K562 (cell line): ENCODE measurements at regions not wholly inside any gene's neighbourhood (a gene's known extent, or its start where the extent isn't known, plus 50 kb on each side); places are given as distances from the start of the nearest gene placed in this dataset.

ENCODE experiments used
- ATAC-seq: fragments of 200-7000 bp; cut with Tn5 transposase; 3 replicates; pipeline ENCODE4 v1.9.1; 2020; ENCODE audit warnings: moderate library complexity
- BruUV-seq: library from RNA; stranded (reverse); fragments of 400-500 nt; replicated peaks from 2 replicates; lab custom pipeline; 2021; lab: Mats Ljungman, UMichigan
- CTCF ChIA-PET: fragments of 300-600 bp; formaldehyde crosslinking; extraction: SDS; loops from one replicate; lab custom pipeline; 2021; ENCODE audit warnings: low intra/inter-chr PET ratio; lab: Yijun Ruan, JAX
- POLR2A ChIA-PET: fragments of 300-600, 350-650 bp; sonication (Branson Sonifier 250); formaldehyde crosslinking; extraction: SDS; loops from one replicate; lab custom pipeline; 2021; ENCODE audit warnings: antibody characterized with exemption, inconsistent platforms; lab: Yijun Ruan, JAX
- DNase-seq, 4 experiments: peaks; one replicate each; pipeline versions ENCODE4 v3.0.0 to v3.0.0-alpha.2; 2011 to 2018; ENCODE audit warnings: low spot score in 3 of 4, mixed read lengths in 3 of 4; ENCODE audit errors: extremely low read depth in 1 of 4
- FAIRE-seq: peaks from 2 replicates; lab custom pipeline; 2011; peaks lifted over from hg19 to GRCh38; lab: Jason Lieb, UNC
- H2AFZ ChIP-seq: 2 replicates; pipeline ENCODE4 v1.6.0; 2011; ENCODE audit warnings: low read depth, low read length, control low read depth, inconsistent platforms
- H3K27ac ChIP-seq: fragments of 200-600 bp; 3 replicates; pipeline ENCODE4 v1.8.0; 2011; ENCODE audit warnings: low read depth, mild to moderate bottlenecking, control low read depth, inconsistent platforms, low read length, moderate library complexity, mixed read lengths; ENCODE audit errors: extremely low read depth
- H3K27me3 ChIP-seq, 2 experiments: fragments of 300-600 bp in 1 of 2; 2 replicates in 1 of 2; 3 replicates in 1 of 2; pipeline versions ENCODE4 v1.6.0 to v1.8.0; 2011; ENCODE audit warnings: inconsistent platforms in 2 of 2, low read length in 2 of 2, mild to moderate bottlenecking in 1 of 2, mixed read lengths in 1 of 2, moderate library complexity in 1 of 2; ENCODE audit not compliant: control insufficient read depth in 2 of 2, insufficient read depth in 2 of 2
- H3K36me3 ChIP-seq: fragments of 300-600 bp; 3 replicates; pipeline ENCODE4 v1.8.0; 2011; ENCODE audit warnings: mild to moderate bottlenecking, low read length, inconsistent platforms; ENCODE audit not compliant: control insufficient read depth, insufficient read depth
- H3K4me1 ChIP-seq, 2 experiments: fragments of 200-600 bp in 1 of 2; replicated peaks in 1 of 2; 2 replicates in 1 of 2; 3 replicates in 1 of 2; pipeline versions ENCODE4 v1.5.1 to v1.8.0; 2011; ENCODE audit warnings: inconsistent platforms in 2 of 2, low read length in 2 of 2, mild to moderate bottlenecking in 1 of 2, mixed read lengths in 1 of 2, moderate library complexity in 1 of 2; ENCODE audit not compliant: control insufficient read depth in 2 of 2, insufficient read depth in 2 of 2
- H3K4me2 ChIP-seq: 2 replicates; pipeline ENCODE4 v1.6.1; 2011; ENCODE audit warnings: low read length, control low read depth, inconsistent platforms, mixed read lengths; ENCODE audit not compliant: insufficient read depth
- H3K4me3 ChIP-seq: fragments of 200-600 bp; sonication (generic), shearing (Covaris generic); 2 replicates; pipeline ENCODE4 v1.5.1; 2016; ENCODE audit warnings: control low read depth, inconsistent platforms
- H3K79me2 ChIP-seq: fragments of 200-600 bp; 3 replicates; pipeline ENCODE4 v1.8.0; 2011; ENCODE audit warnings: low read length, inconsistent platforms; ENCODE audit not compliant: control insufficient read depth, insufficient read depth
- H3K9ac ChIP-seq, 2 experiments: 2 replicates each; pipeline versions ENCODE4 v1.6.0 to v1.6.1; 2011; ENCODE audit warnings: low read depth in 2 of 2, low read length in 2 of 2, control low read depth in 1 of 2, inconsistent platforms in 1 of 2, mild to moderate bottlenecking in 1 of 2, mixed read lengths in 1 of 2; ENCODE audit not compliant: insufficient read depth in 1 of 2
- H3K9me1 ChIP-seq: one replicate; pipeline ENCODE4 v1.6.0; 2011; ENCODE audit warnings: inconsistent platforms, mild to moderate bottlenecking, low read length, moderate library complexity; ENCODE audit not compliant: control insufficient read depth, insufficient read depth
- H3K9me3 ChIP-seq: replicated peaks from 2 replicates; pipeline ENCODE4 v1.5.1; 2011; ENCODE audit warnings: low read depth, low read length, inconsistent platforms; ENCODE audit not compliant: control insufficient read depth, insufficient read depth
- H4K20me1 ChIP-seq: replicated peaks from 2 replicates; pipeline ENCODE4 v1.6.1; 2011; ENCODE audit warnings: low read length, inconsistent platforms, mixed read lengths; ENCODE audit not compliant: control insufficient read depth, insufficient read depth
- DEAF1 ChIP-seq: fragments of 450-650 bp; formaldehyde crosslinking; IDR thresholded peaks from 2 replicates; pipeline ENCODE4 v1.4.0; 2020; ENCODE audit warnings: mild to moderate bottlenecking, moderate library complexity
- E2F6 ChIP-seq, 2 experiments: IDR thresholded peaks; 2 replicates each; pipeline ENCODE4 v1.6.1; 2011; ENCODE audit warnings: borderline replicate concordance in 1 of 2, control low read depth in 1 of 2, low read depth in 1 of 2, low read length in 1 of 2, mild to moderate bottlenecking in 1 of 2, mixed read lengths in 1 of 2, moderate library complexity in 1 of 2; ENCODE audit not compliant: insufficient read depth in 1 of 2, insufficient read length in 1 of 2, poor library complexity in 1 of 2, severe bottlenecking in 1 of 2; ENCODE audit errors: extremely low read depth in 1 of 2
- ETV5 ChIP-seq: sonication (generic); formaldehyde crosslinking; IDR thresholded peaks from 2 replicates; pipeline ENCODE4 v1.4.0; 2020; ENCODE audit warnings: low read depth, mild to moderate bottlenecking, missing genetic modification reagents
- MECOM ChIP-seq: fragments of 250-450 bp; sonication (Bioruptor Pico); IDR thresholded peaks from 2 replicates; pipeline ENCODE4 v1.8.0; 2022; ENCODE audit warnings: inconsistent platforms
- THAP7 ChIP-seq: fragments of 250-450 bp; sonication (Bioruptor Pico); IDR thresholded peaks from 2 replicates; pipeline ENCODE4 v1.5.0; 2021
- ZC3H11A ChIP-seq: IDR thresholded peaks from 2 replicates; pipeline ENCODE4 v1.6.1; 2012; ENCODE audit warnings: low read depth, low read length, improper control_type of control experiment
- ZNF232 ChIP-seq: sonication (generic); formaldehyde crosslinking; IDR thresholded peaks from 2 replicates; pipeline ENCODE4 v1.8.0; 2022; ENCODE audit warnings: mild to moderate bottlenecking, missing genetic modification reagents
- WGBS: fragments of 100-300 bp; shearing (Covaris generic); methylation state at CpG from one replicate; pipeline ENCODE4 v1.1.6; 2016; ENCODE audit warnings: low coverage, mixed read lengths; ENCODE audit not compliant: insufficient coverage; ENCODE audit errors: missing lambda C conversion rate; 5-methylcytosine and 5-hydroxymethylcytosine counted together
- in situ Hi-C: fragments of 300-500 bp; cut with MboI; formaldehyde crosslinking; loops from 4 replicates; pipeline ENCODE4 v1.15.0; 2018; ENCODE audit warnings: inconsistent platforms, mixed read lengths
- intact Hi-C: fragments of 100-400 bp; cut with micrococcal nuclease; formaldehyde crosslinking; loops from 2 replicates; pipeline ENCODE4 v1.14.2; 2022

GRCh38 chr3:20406611-20407011 is 220.6 kb upstream of the SGO1 start:
- H3K9me1 ChIP-seq: no peaks in the 10 kb centered on the region
- no peak overlapping the region for H3K9ac ChIP-seq
- H3K4me1 ChIP-seq: no peaks in the 10 kb centered on the region
- no peaks in the 10 kb centered on the region for H3K79me2 ChIP-seq
- FAIRE-seq: no peak
- H3K36me3 ChIP-seq: no peaks in the 10 kb centered on the region
- CTCF ChIA-PET: no interaction called here
- no peak overlapping the region for H3K4me2 ChIP-seq
- H3K4me3 ChIP-seq: no peak overlapping the region
- no TSS peak for BruUV-seq
- POLR2A ChIA-PET: no interaction called here
- H3K27me3 ChIP-seq: no peaks in the 10 kb centered on the region; a peak in 1 of 5 replicates
- DNase-seq: no peak
- intact Hi-C loops (no loop called here), in situ Hi-C loops (no loop called here)
- H4K20me1 ChIP-seq: no peaks in the 10 kb centered on the region
- ATAC-seq: no peak; the same call in 2 of the 3 replicates
- H3K9me3 ChIP-seq: no peaks in the 10 kb centered on the region
- H3K27ac ChIP-seq: no peak overlapping the region
- H2AFZ ChIP-seq: no peak overlapping the region
- TF ChIP-seq ZNF232 (CRISPR knock-in tag): no peak
- TF ChIP-seq ETV5 (CRISPR knock-in tag): no peak
- no peak for TF ChIP-seq MECOM (CRISPR knock-in tag)
- TF ChIP-seq THAP7: no peak
- no peak for TF ChIP-seq E2F6 (IDR thresholded peaks at IDR 0.05; ENCODE audit: borderline replicate concordance in 1 of 2, extremely low read depth in 1 of 2, insufficient read depth in 1 of 2, insufficient read length in 1 of 2, low read depth in 1 of 2, low read length in 1 of 2, poor library complexity in 1 of 2, severe bottlenecking in 1 of 2)
- TF ChIP-seq ZC3H11A: no peak
- no peak for TF ChIP-seq DEAF1 (CRISPR knock-in tag)
- 0% methylated on average over 2 of the region's 2 CpGs for WGBS
